Activated naive CD4-positive, alpha-beta T cell treated with anti-CD3 and anti-CD28 coated beads, Interleukin-2, amount 50 U/mL, for 72 hours (primary cell): ENCODE measurements at regions not wholly inside any gene's neighbourhood (a gene's known extent, or its start where the extent isn't known, plus 50 kb on each side); places are given as distances from the start of the nearest gene placed in this dataset.

Experiments used
- ATAC-seq, 2 donors: fragments of 150-1000 bp; cut with Tn5 transposase; 2 replicates each; pipeline ENCODE4 v1.10.0; 2021; ENCODE audit warnings: mild to moderate bottlenecking in 2 of 2, moderate library complexity in 2 of 2
- DNase-seq, 2 donors: peaks; one replicate each; pipeline ENCODE4 v3.0.0; 2021 to 2022; ENCODE audit warnings: low spot score in 2 of 2
- H3K27ac Mint-ChIP-seq, 2 donors: one replicate each; pipeline ENCODE4 v1.8.0; 2022; ENCODE audit warnings: mild to moderate bottlenecking in 2 of 2, mixed read lengths in 2 of 2
- H3K36me3 Mint-ChIP-seq, 2 donors: one replicate each; pipeline ENCODE4 v1.8.0; 2022; ENCODE audit warnings: mixed read lengths in 2 of 2
- H3K9me3 Mint-ChIP-seq, 2 donors: one replicate each; pipeline ENCODE4 v1.8.0; 2022; ENCODE audit warnings: mixed read lengths in 2 of 2

GRCh38 chr10:90430186-90430585, 427.7 kb downstream of the HTR7 start:
- ATAC-seq (no peak), DNase-seq (no peak)
- Mint-ChIP-seq H3K27ac (no peak overlapping the region), H3K9me3 (peaks cover 0 to 5% of the 10 kb centered on the region in 2 donors), H3K36me3 (no peaks in the 10 kb centered on the region)

- H3K9me3 Mint-ChIP-seq, result no peaks in the 10 kb centered on the region
- no peak overlapping the region for H3K27ac Mint-ChIP-seq
Measured at GRCh38 chr10:90432866-90433265, 425.0 kb downstream of the HTR7 start.

GRCh38 chr10:90435296-90435695, 422.5 kb downstream of the HTR7 start:
- Mint-ChIP-seq H3K9me3 (peaks cover 2 to 3% of the 10 kb centered on the region in 2 donors), H3K27ac (no peak overlapping the region), H3K36me3 (no peaks in the 10 kb centered on the region)
- ATAC-seq (no peak), DNase-seq (no peak)

More at GRCh38 chr10:90432866-90433265, 425.0 kb downstream of the HTR7 start:
- DNase-seq, result no peak
- no peaks in the 10 kb centered on the region for H3K36me3 Mint-ChIP-seq
- no peak for ATAC-seq

GRCh38 chr10:90437452-90437851, 420.4 kb downstream of the HTR7 start:
- Mint-ChIP-seq H3K27ac (no peak overlapping the region), H3K36me3 (peaks cover 5 to 11% of the 10 kb centered on the region in 2 donors), H3K9me3 (peaks cover 10 to 15% of the 10 kb centered on the region in 2 donors)
- ATAC-seq (no peak), DNase-seq (no peak)

GRCh38 chr10:90440870-90441269, 417.0 kb downstream of the HTR7 start:
- Mint-ChIP-seq H3K9me3 (peaks cover 10 to 28% of the 10 kb centered on the region in 2 donors), H3K27ac (no peak overlapping the region), H3K36me3 (peaks cover 5 to 11% of the 10 kb centered on the region in 2 donors)
- ATAC-seq, result no peak
- DNase-seq, result no peak

GRCh38 chr10:90443342-90443741, 414.5 kb downstream of the HTR7 start:
- H3K36me3 Mint-ChIP-seq, result peaks cover 5 to 15% of the 10 kb centered on the region in 2 donors
- no peak for ATAC-seq
- peaks cover 10 to 36% of the 10 kb centered on the region in 2 donors for H3K9me3 Mint-ChIP-seq
- no peak overlapping the region for H3K27ac Mint-ChIP-seq
- no peak for DNase-seq

- ATAC-seq, result no peak
- H3K36me3 Mint-ChIP-seq, result peaks cover 0 to 4% of the 10 kb centered on the region in 2 donors
- DNase-seq, result no peak
Measured at GRCh38 chr10:90447831-90448230, 410.0 kb downstream of the HTR7 start.

GRCh38 chr10:90450797-90451196, 407.0 kb downstream of the HTR7 start:
- Mint-ChIP-seq H3K27ac (no peak overlapping the region), H3K36me3 (peaks cover 0 to 4% of the 10 kb centered on the region in 2 donors), H3K9me3 (peaks cover 0 to 11% of the 10 kb centered on the region in 2 donors)
- no peak for ATAC-seq
- DNase-seq, result no peak

More at GRCh38 chr10:90447831-90448230, 410.0 kb downstream of the HTR7 start:
- peaks cover 0 to 18% of the 10 kb centered on the region in 2 donors for H3K9me3 Mint-ChIP-seq
- no peak overlapping the region for H3K27ac Mint-ChIP-seq

GRCh38 chr10:90451283-90451682, 406.6 kb downstream of the HTR7 start:
- no peak for ATAC-seq
- H3K9me3 Mint-ChIP-seq, result peaks cover 0 to 8% of the 10 kb centered on the region in 2 donors
- no peak overlapping the region for H3K27ac Mint-ChIP-seq
- no peak for DNase-seq
- peaks cover 0 to 4% of the 10 kb centered on the region in 2 donors for H3K36me3 Mint-ChIP-seq

GRCh38 chr10:90458054-90458453, 399.8 kb downstream of the HTR7 start:
- H3K36me3 Mint-ChIP-seq, result no peaks in the 10 kb centered on the region
- ATAC-seq, result no peak
- peaks cover 0 to 2% of the 10 kb centered on the region in 2 donors for H3K9me3 Mint-ChIP-seq
- H3K27ac Mint-ChIP-seq, result no peak overlapping the region
- no peak for DNase-seq

GRCh38 chr10:90458571-90458970, 399.3 kb downstream of the HTR7 start:
- no peaks in the 10 kb centered on the region for H3K36me3 Mint-ChIP-seq
- no peak for DNase-seq
- ATAC-seq, result no peak
- H3K9me3 Mint-ChIP-seq, result no peaks in the 10 kb centered on the region
- no peak overlapping the region for H3K27ac Mint-ChIP-seq

- DNase-seq (no peak), ATAC-seq (no peak)
- H3K36me3 Mint-ChIP-seq, result no peaks in the 10 kb centered on the region
- no peaks in the 10 kb centered on the region for H3K9me3 Mint-ChIP-seq
- no peak overlapping the region for H3K27ac Mint-ChIP-seq
Measured at GRCh38 chr10:90461437-90462155, 396.2 kb downstream of the HTR7 start.

- no peak overlapping the region for H3K27ac Mint-ChIP-seq
- DNase-seq, result no peak
- H3K36me3 Mint-ChIP-seq, result no peaks in the 10 kb centered on the region
- H3K9me3 Mint-ChIP-seq, result no peaks in the 10 kb centered on the region
- ATAC-seq, result no peak
Measured at GRCh38 chr10:90462749-90463470, 394.9 kb downstream of the HTR7 start.

GRCh38 chr10:90464329-90464728, 393.5 kb downstream of the HTR7 start:
- no peak for DNase-seq
- H3K9me3 Mint-ChIP-seq, result no peaks in the 10 kb centered on the region
- no peak for ATAC-seq
- no peak overlapping the region for H3K27ac Mint-ChIP-seq
- no peaks in the 10 kb centered on the region for H3K36me3 Mint-ChIP-seq

GRCh38 chr10:90470966-90471365, 386.9 kb downstream of the HTR7 start:
- ATAC-seq, result no peak
- Mint-ChIP-seq H3K36me3 (no peaks in the 10 kb centered on the region), H3K27ac (no peak overlapping the region), H3K9me3 (peaks cover 0 to 5% of the 10 kb centered on the region in 2 donors)
- no peak for DNase-seq

- Mint-ChIP-seq H3K36me3 (no peaks in the 10 kb centered on the region), H3K9me3 (no peaks in the 10 kb centered on the region)
Measured at GRCh38 chr10:90480466-90480865, 377.4 kb downstream of the HTR7 start.

GRCh38 chr10:90481326-90481923, 376.4 kb downstream of the HTR7 start:
- no peak overlapping the region for H3K27ac Mint-ChIP-seq
- ATAC-seq, result no peak
- no peaks in the 10 kb centered on the region for H3K36me3 Mint-ChIP-seq
- DNase-seq, result no peak
- H3K9me3 Mint-ChIP-seq, result no peaks in the 10 kb centered on the region

More at GRCh38 chr10:90480466-90480865, 377.4 kb downstream of the HTR7 start:
- ATAC-seq (no peak), DNase-seq (no peak)
- H3K27ac Mint-ChIP-seq, result no peak overlapping the region
